Osteocyte (in vitro differentiated cells): ENCODE measurements at regions not wholly inside any gene's neighbourhood (a gene's known extent, or its start where the extent isn't known, plus 50 kb on each side); places are given as distances from the start of the nearest gene placed in this dataset.

ENCODE experiments used
- DNase-seq: peaks from one replicate; pipeline ENCODE4 v3.0.0; 2021; ENCODE audit warnings: mixed read lengths; ENCODE audit not compliant: unreplicated experiment; ENCODE audit errors: extremely low spot score
- H3K27ac Mint-ChIP-seq: one replicate; pipeline ENCODE4 v1.8.0; 2021; ENCODE audit warnings: mild to moderate bottlenecking, mixed read lengths; ENCODE audit not compliant: unreplicated experiment
- H3K27me3 Mint-ChIP-seq: one replicate; pipeline ENCODE4 v1.8.0; 2021; ENCODE audit warnings: mixed read lengths; ENCODE audit not compliant: unreplicated experiment
- H3K36me3 Mint-ChIP-seq: one replicate; pipeline ENCODE4 v1.8.0; 2021; ENCODE audit warnings: mixed read lengths; ENCODE audit not compliant: unreplicated experiment
- H3K4me1 Mint-ChIP-seq: one replicate; pipeline ENCODE4 v1.8.0; 2021; ENCODE audit warnings: mixed read lengths; ENCODE audit not compliant: unreplicated experiment
- H3K4me3 Mint-ChIP-seq: one replicate; pipeline ENCODE4 v1.8.0; 2021; ENCODE audit warnings: mild to moderate bottlenecking, moderate library complexity, mixed read lengths; ENCODE audit not compliant: unreplicated experiment
- H3K9me3 Mint-ChIP-seq: one replicate; pipeline ENCODE4 v1.8.0; 2021; ENCODE audit warnings: mixed read lengths; ENCODE audit not compliant: unreplicated experiment
- CTCF ChIP-seq: fragments of 200-600 bp; sonication (generic); IDR thresholded peaks from 2 replicates; pipeline ENCODE4 v1.5.0; 2021; ENCODE audit warnings: antibody characterized with exemption, mild to moderate bottlenecking, moderate library complexity

- H3K4me3 Mint-ChIP-seq: no peak overlapping the region
- H3K4me1 Mint-ChIP-seq: no peaks in the 10 kb centered on the region
- H3K36me3 Mint-ChIP-seq: no peaks in the 10 kb centered on the region
- no peak overlapping the region for H3K27ac Mint-ChIP-seq
- no peak for TF ChIP-seq CTCF
- DNase-seq: no peak
- peaks cover 25% of the 10 kb centered on the region for H3K9me3 Mint-ChIP-seq
- no peaks in the 10 kb centered on the region for H3K27me3 Mint-ChIP-seq
Measured at GRCh38 chr1:188394677-188395076, 1565.9 kb downstream of the PLA2G4A start.

- Mint-ChIP-seq H3K4me1 (no peaks in the 10 kb centered on the region), H3K9me3 (peaks cover 29% of the 10 kb centered on the region), H3K4me3 (no peak overlapping the region), H3K27ac (no peak overlapping the region), H3K36me3 (no peaks in the 10 kb centered on the region), H3K27me3 (no peaks in the 10 kb centered on the region)
- no peak for DNase-seq
- no peak for TF ChIP-seq CTCF
Measured at GRCh38 chr1:188397521-188397920, 1568.8 kb downstream of the PLA2G4A start.

GRCh38 chr1:188402986-188403385, 1574.2 kb downstream of the PLA2G4A start:
- Mint-ChIP-seq H3K36me3 (no peaks in the 10 kb centered on the region), H3K27ac (no peak overlapping the region), H3K9me3 (peaks cover 23% of the 10 kb centered on the region), H3K4me1 (no peaks in the 10 kb centered on the region), H3K27me3 (no peaks in the 10 kb centered on the region), H3K4me3 (no peak overlapping the region)
- TF ChIP-seq CTCF: no peak
- no peak for DNase-seq

- TF ChIP-seq CTCF: no peak
- Mint-ChIP-seq H3K4me1 (no peaks in the 10 kb centered on the region), H3K27me3 (no peaks in the 10 kb centered on the region), H3K9me3 (no peaks in the 10 kb centered on the region), H3K36me3 (no peaks in the 10 kb centered on the region), H3K27ac (no peak overlapping the region), H3K4me3 (no peak overlapping the region)
- DNase-seq: no peak
Measured at GRCh38 chr1:188406636-188407035, 1577.9 kb downstream of the PLA2G4A start.

- H3K4me1 Mint-ChIP-seq: no peaks in the 10 kb centered on the region
- H3K36me3 Mint-ChIP-seq: no peaks in the 10 kb centered on the region
- H3K27ac Mint-ChIP-seq: no peak overlapping the region
- no peak overlapping the region for H3K4me3 Mint-ChIP-seq
- DNase-seq: no peak
- TF ChIP-seq CTCF: no peak
- H3K9me3 Mint-ChIP-seq: no peaks in the 10 kb centered on the region
- H3K27me3 Mint-ChIP-seq: no peaks in the 10 kb centered on the region
Measured at GRCh38 chr1:188420177-188420576, 1591.4 kb downstream of the PLA2G4A start.
